ENCODE measurements at regions not wholly inside any gene's neighbourhood (a gene's known extent, or its start where the extent isn't known, plus 50 kb on each side); places are given as distances from the start of the nearest gene placed in this dataset.

DNA sequence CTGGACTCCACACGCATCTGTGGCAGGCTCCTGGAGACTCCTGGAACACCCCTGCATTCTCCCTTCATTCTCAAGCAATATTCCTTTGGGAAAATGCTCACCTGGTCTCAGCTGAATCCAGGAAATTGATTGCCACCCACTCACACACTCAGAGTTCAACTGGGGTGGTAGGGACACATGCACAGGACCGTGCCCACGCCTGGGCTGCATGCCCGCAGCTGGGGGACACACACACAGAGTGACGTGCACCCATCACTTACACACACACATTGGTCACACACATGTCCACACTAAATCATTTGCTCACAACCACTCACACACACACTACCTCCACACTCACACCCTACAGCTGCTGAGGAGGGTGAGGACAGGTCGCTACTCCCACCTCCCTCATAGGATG lies 84.8 kb downstream of the ENGASE start:
- TF ChIP-seq GATA2 (IDR thresholded peaks at IDR 0.05; ENCODE audit: low read depth, low read length) (no peak), GATA3 (IDR thresholded peaks at IDR 0.05; ENCODE audit: low read depth, low read length) (no peak)

Data from SH-SY5Y (cell line).